NT2/D1 (cell line): ENCODE measurements at regions not wholly inside any gene's neighbourhood (a gene's known extent, or its start where the extent isn't known, plus 50 kb on each side); places are given as distances from the start of the nearest gene placed in this dataset.

Source experiments
- SUZ12 ChIP-seq: IDR thresholded peaks from 2 replicates; pipeline ENCODE4 v1.6.1; 2011; ENCODE audit not compliant: insufficient read length, insufficient read depth; ENCODE audit errors: extremely low read depth
- YY1 ChIP-seq: IDR thresholded peaks from 2 replicates; pipeline ENCODE4 v1.6.1; 2011; ENCODE audit not compliant: insufficient read length, insufficient read depth
- ZNF274 ChIP-seq: IDR thresholded peaks from 2 replicates; pipeline ENCODE4 v1.6.1; 2011; ENCODE audit warnings: mild to moderate bottlenecking, low read depth, low read length

GRCh38 chrX:40157228-40158035, 59.7 kb upstream of the BCOR start:
- TF ChIP-seq YY1 (no peak), ZNF274 (no peak), SUZ12 (no peak)
